ENCODE measurements at regions not wholly inside any gene's neighbourhood (a gene's known extent, or its start where the extent isn't known, plus 50 kb on each side); places are given as distances from the start of the nearest gene placed in this dataset.
A peak's percentile ranks its signal among the peaks of the same experiment; 100 is the strongest.

DNA sequence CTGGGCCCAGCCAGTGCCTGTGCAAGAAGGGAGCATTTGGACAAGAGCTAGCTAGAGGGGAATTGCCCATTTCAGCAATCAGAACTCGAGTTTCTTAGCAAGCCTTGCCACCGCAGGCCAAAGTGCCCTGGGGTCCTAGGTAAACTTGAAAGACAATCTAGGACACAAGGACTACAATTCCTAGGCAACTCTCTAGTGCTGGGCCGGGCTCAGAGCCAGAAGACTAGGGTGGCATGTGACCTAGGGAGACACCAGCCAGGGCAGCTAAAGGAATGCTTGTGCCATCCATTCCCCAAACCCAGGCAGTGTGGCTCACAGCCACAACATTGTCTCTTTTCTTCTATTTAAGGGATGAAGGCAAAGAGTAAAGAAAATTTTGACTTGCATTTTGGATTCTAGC is 205.0 kb downstream of the BMP4 start:
- Histone ChIP-seq H3K27me3 (replicated peaks in 1 of 4; ENCODE audit: control insufficient read depth in 3 of 4, extremely low read depth in 1 of 4, insufficient read depth in 3 of 4, low read length in 3 of 4) (no peaks in the 10 kb centered on the region), H2AK5ac (ENCODE audit: low read depth, low read length) (0 out of 2 replicates have a peak overlapping the region, but pooled peaks have one; percentile 6), H3K9me3 (ENCODE audit: insufficient read depth in 2 of 2, low read depth in 1 of 2, low read length in 1 of 2) (peaks cover 4 to 9% of the 10 kb centered on the region in 2 experiments; a peak in 2 of 4 replicates), H4K8ac (ENCODE audit: extremely low read depth, insufficient read depth, low read length) (no peak overlapping the region), H3K4me1 (replicated peaks in 1 of 4; ENCODE audit: control insufficient read depth in 3 of 4, insufficient read depth in 4 of 4, low read length in 3 of 4) (no peaks in the 10 kb centered on the region), H2AFZ (ENCODE audit: low read length) (peak overlapping the region; percentile 88), H3K18ac (ENCODE audit: extremely low read depth, low read length) (no peak overlapping the region), H3K36me3 (ENCODE audit: control insufficient read depth in 2 of 4, insufficient read depth in 4 of 4, low read length in 3 of 4) (no peaks in the 10 kb centered on the region; a peak in 1 of 8 replicates), H3K4me2 (ENCODE audit: insufficient read depth in 1 of 2, low read depth in 2 of 2, low read length in 2 of 2) (no peak overlapping the region), H3K9ac (replicated peaks in 1 of 4; ENCODE audit: extremely low read depth in 1 of 4, low read depth in 3 of 4, low read length in 3 of 4) (no peak overlapping the region), H2BK12ac (ENCODE audit: low read depth, low read length) (no peak overlapping the region), H3K79me1 (ENCODE audit: low read depth, low read length) (no peaks in the 10 kb centered on the region), H3K23me2 (ENCODE audit: low read depth, low read length) (no peaks in the 10 kb centered on the region), H4K91ac (replicated peaks; ENCODE audit: insufficient read length, low read length) (no peak overlapping the region), H3K56ac (replicated peaks; ENCODE audit: insufficient read length, low read depth, low read length) (no peak overlapping the region), H2BK120ac (replicated peaks; ENCODE audit: low read depth, low read length) (no peak overlapping the region), H4K20me1 (replicated peaks in 1 of 2; ENCODE audit: control insufficient read depth in 1 of 2, insufficient read depth in 2 of 2, low read length in 2 of 2) (no peaks in the 10 kb centered on the region), H2BK5ac (ENCODE audit: low read depth, low read length) (no peak overlapping the region), H2BK20ac (ENCODE audit: low read length) (no peak overlapping the region), H3K4me3 (ENCODE audit: extremely low read depth in 1 of 4, insufficient read depth in 2 of 4, low read depth in 3 of 4, low read length in 4 of 4) (no peak overlapping the region), H3K27ac (ENCODE audit: low read depth, low read length) (no peak overlapping the region), H3K14ac (ENCODE audit: insufficient read length) (no peak overlapping the region), H3K4ac (replicated peaks; ENCODE audit: insufficient read length, low read depth, low read length) (no peak overlapping the region), H2BK15ac (ENCODE audit: low read length) (no peak overlapping the region), H4K5ac (ENCODE audit: insufficient read length, low read depth, low read length) (no peak overlapping the region), H3K23ac (ENCODE audit: insufficient read length) (no peak overlapping the region), H3K79me2 (ENCODE audit: control insufficient read depth in 1 of 2, insufficient read depth in 2 of 2, low read length in 2 of 2) (no peaks in the 10 kb centered on the region)
- DNase-seq (ENCODE audit: low read depth in 1 of 2, low spot score in 2 of 2), result no peak
- CTCF ChIA-PET (ENCODE audit: partially characterized antibody), result interaction anchor here (1.1 to 1.5 kb wide), 3 partner anchors 11 to 423 kb away, joined by 3 read pairs; no protein-coding TSS in a partner anchor
- no peak for TF ChIP-seq NRF1 (IDR thresholded peaks at IDR 0.05; ENCODE audit: low read depth, low read length)
- TF ChIP-seq SIN3A (conservative IDR thresholded peaks at IDR 0.05 in 1 of 2, IDR thresholded peaks at IDR 0.05 in 1 of 2; ENCODE audit: low read depth in 1 of 2, low read length in 2 of 2), result no peak
- no peak for TF ChIP-seq YY1 (IDR thresholded peaks at IDR 0.05; ENCODE audit: low read depth, low read length)
- TF ChIP-seq SIX5 (IDR thresholded peaks at IDR 0.05; ENCODE audit: low read depth, low read length), result no peak
- TF ChIP-seq RFX5 (IDR thresholded peaks at IDR 0.05; ENCODE audit: borderline replicate concordance, low read depth, low read length), result no peak
- POLR2A ChIA-PET (ENCODE audit: partially characterized antibody), result no interaction called here
- FAIRE-seq, result no peak
- WGBS, 2 experiments (ENCODE audit: extremely low coverage in 1 of 2, insufficient coverage in 1 of 2, insufficient read length in 1 of 2, insufficient replicate concordance in 2 of 2, low coverage in 1 of 2, low lambda C conversion rate in 2 of 2, missing lambda C conversion rate in 1 of 2), result 87% methylated on average over 3 of the region's 3 CpGs; no CpG with 5 or more reads in 1 of the 2 experiments

All from H1 (cell line).